SK-N-SH (cell line): ENCODE measurements at regions not wholly inside any gene's neighbourhood (a gene's known extent, or its start where the extent isn't known, plus 50 kb on each side); places are given as distances from the start of the nearest gene placed in this dataset.

Experiments
- CTCF ChIA-PET: fragments of 300-600, 350-600 bp; formaldehyde crosslinking; extraction: SDS; loops from one replicate; lab custom pipeline; 2021; lab: Yijun Ruan, JAX
- POLR2A ChIA-PET: fragments of 350-600 bp; sonication (Branson Sonifier 250); formaldehyde crosslinking; extraction: SDS; loops from one replicate; lab custom pipeline; 2020; ENCODE audit warnings: antibody characterized with exemption, inconsistent platforms; lab: Yijun Ruan, JAX
- DNase-seq: peaks from one replicate; pipeline ENCODE4 v3.0.0; 2012
- H2AFZ ChIP-seq: fragments of 200-600 bp; sonication (generic); 2 replicates; pipeline ENCODE4 v1.8.1; 2016; ENCODE audit warnings: antibody characterized with exemption, mild to moderate bottlenecking, low read depth
- H3F3A ChIP-seq: fragments of 200-600 bp; sonication (generic); replicated peaks from 2 replicates; pipeline ENCODE3; 2016; ENCODE audit warnings: antibody characterized with exemption, mild to moderate bottlenecking; ENCODE audit not compliant: insufficient read depth
- H3K27ac ChIP-seq, 2 experiments: fragments of 200-500 bp in 1 of 2; fragments of 200-600 bp in 1 of 2; sonication (Bioruptor generic) in 1 of 2; sonication (generic), shearing (Covaris generic) in 1 of 2; 2 replicates each; pipeline versions ENCODE4 v1.5.1 to v1.6.1; 2014 to 2016; ENCODE audit warnings: low read depth in 2 of 2, inconsistent platforms in 1 of 2, low read length in 1 of 2, mild to moderate bottlenecking in 1 of 2, mixed read lengths in 1 of 2
- H3K27me3 ChIP-seq: fragments of 200-600 bp; sonication (generic), shearing (Covaris generic); 2 replicates; pipeline ENCODE4 v1.6.1; 2016; ENCODE audit warnings: mixed run types; ENCODE audit not compliant: insufficient read depth
- H3K36me3 ChIP-seq, 2 experiments: fragments of 200-500 bp in 1 of 2; fragments of 200-600 bp in 1 of 2; sonication (Bioruptor generic) in 1 of 2; sonication (generic) in 1 of 2; replicated peaks in 1 of 2; 2 replicates each; pipeline versions ENCODE3 to v1.5.1; 2014 to 2016; ENCODE audit warnings: low read length in 1 of 2, mild to moderate bottlenecking in 1 of 2; ENCODE audit not compliant: insufficient read depth in 2 of 2, control insufficient read depth in 1 of 2
- H3K4me1 ChIP-seq, 2 experiments: fragments of 200-500 bp in 1 of 2; fragments of 200-600 bp in 1 of 2; sonication (Bioruptor generic) in 1 of 2; sonication (generic), shearing (Covaris generic) in 1 of 2; 2 replicates each; pipeline versions ENCODE4 v1.5.1 to v1.6.1; 2014 to 2016; ENCODE audit warnings: low read depth in 1 of 2, low read length in 1 of 2, mixed run types in 1 of 2; ENCODE audit not compliant: insufficient read depth in 2 of 2, control insufficient read depth in 1 of 2
- H3K4me2 ChIP-seq: fragments of 200-600 bp; sonication (generic), shearing (Covaris generic); 2 replicates; pipeline ENCODE4 v1.6.1; 2017; ENCODE audit warnings: mixed run types
- H3K4me3 ChIP-seq, 2 experiments: fragments of 200-500 bp in 1 of 2; fragments of 200-600 bp in 1 of 2; sonication (Bioruptor generic) in 1 of 2; sonication (generic), shearing (Covaris generic) in 1 of 2; 2 replicates each; pipeline versions ENCODE4 v1.5.1 to v1.8.1; 2014 to 2016; ENCODE audit warnings: low read depth in 2 of 2, inconsistent platforms in 1 of 2, low read length in 1 of 2, mild to moderate bottlenecking in 1 of 2, mixed read lengths in 1 of 2, moderate library complexity in 1 of 2
- H3K79me2 ChIP-seq: fragments of 200-600 bp; sonication (generic); 2 replicates; pipeline ENCODE4 v1.8.1; 2017; ENCODE audit warnings: mild to moderate bottlenecking; ENCODE audit not compliant: insufficient read depth
- H3K9ac ChIP-seq: fragments of 200-600 bp; sonication (generic); 2 replicates; pipeline ENCODE4 v1.6.1; 2017; ENCODE audit warnings: mixed run types
- H3K9me2 ChIP-seq: fragments of 200-600 bp; sonication (generic); 2 replicates; pipeline ENCODE4 v1.6.1; 2017; ENCODE audit warnings: mixed run types
- H3K9me3 ChIP-seq: fragments of 200-600 bp; sonication (generic); 2 replicates; pipeline ENCODE4 v1.6.1; 2017; ENCODE audit warnings: mixed run types, mild to moderate bottlenecking, moderate library complexity
- H4K20me1 ChIP-seq: fragments of 200-600 bp; sonication (generic); 2 replicates; pipeline ENCODE4 v1.6.1; 2017; ENCODE audit warnings: mild to moderate bottlenecking, mixed run types; ENCODE audit not compliant: insufficient read depth
- ELF1 ChIP-seq: IDR thresholded peaks from 2 replicates; pipeline ENCODE4 v1.4.0; 2012
- EZH2phosphoT487 ChIP-seq: fragments of 200-600 bp; sonication (generic); IDR thresholded peaks from 2 replicates; pipeline ENCODE4 v1.6.1; 2017; ENCODE audit warnings: low read depth, mixed run types, mild to moderate bottlenecking, antibody characterized with exemption, moderate library complexity, borderline replicate concordance
- FOSL2 ChIP-seq: IDR thresholded peaks from 2 replicates; pipeline ENCODE4 v1.4.0; 2012; ENCODE audit warnings: low read depth, mild to moderate bottlenecking, moderate library complexity, borderline replicate concordance
- FOXJ3 ChIP-seq: sonication (generic); formaldehyde crosslinking; IDR thresholded peaks from 2 replicates; pipeline ENCODE4 v1.5.1; 2020; ENCODE audit warnings: mild to moderate bottlenecking, missing genetic modification reagents
- FOXM1 ChIP-seq: IDR thresholded peaks from 2 replicates; pipeline ENCODE4 v1.4.0; 2012; ENCODE audit warnings: low read depth, mild to moderate bottlenecking
- GABPA ChIP-seq: IDR thresholded peaks from 2 replicates; pipeline ENCODE4 v1.4.0; 2012; ENCODE audit warnings: low read depth, mild to moderate bottlenecking
- MXI1 ChIP-seq: IDR thresholded peaks from 2 replicates; pipeline ENCODE4 v1.6.1; 2012; ENCODE audit warnings: mild to moderate bottlenecking, low read depth, low read length, improper control_type of control experiment
- NFIC ChIP-seq: IDR thresholded peaks from 2 replicates; pipeline ENCODE4 v1.4.0; 2012; ENCODE audit warnings: borderline replicate concordance
- NRF1 ChIP-seq: IDR thresholded peaks from 2 replicates; pipeline ENCODE4 v1.6.1; 2012; ENCODE audit warnings: low read depth, mild to moderate bottlenecking, low read length
- POLR2AphosphoS5 ChIP-seq: IDR thresholded peaks from 2 replicates; pipeline ENCODE4 v1.6.1; 2012; ENCODE audit warnings: low read depth, low read length
- RCOR1 ChIP-seq: fragments of 150-350 bp; IDR thresholded peaks from 2 replicates; pipeline ENCODE4 v1.6.1; 2017; ENCODE audit warnings: antibody characterized with exemption, low read length
- RFX5 ChIP-seq: IDR thresholded peaks from 2 replicates; pipeline ENCODE4 v1.6.1; 2012; ENCODE audit warnings: mild to moderate bottlenecking, improper control_type of control experiment, low read length
- SMC3 ChIP-seq: IDR thresholded peaks from 2 replicates; pipeline ENCODE4 v1.6.1; 2012; ENCODE audit warnings: low read depth, low read length, improper control_type of control experiment
- YY1 ChIP-seq: IDR thresholded peaks from 2 replicates; pipeline ENCODE4 v1.4.0; 2012; ENCODE audit warnings: low read depth, mild to moderate bottlenecking
- WGBS: methylation state at CpG from one replicate; pipeline ENCODE4 v1.1.6; 2017; ENCODE audit warnings: low lambda C conversion rate; 5-methylcytosine and 5-hydroxymethylcytosine counted together
- TF ChIP-seq, protein P1 (sequence below): IDR thresholded peaks from 2 replicates; pipeline ENCODE4 v1.6.1; 2012; ENCODE audit warnings: mild to moderate bottlenecking, low read depth, low read length, moderate library complexity
- TF ChIP-seq, protein P2 (sequence below): IDR thresholded peaks from 2 replicates; pipeline ENCODE4 v1.4.0; 2012; ENCODE audit warnings: low read depth

GRCh38 chr6:141541581-141542324, 591.0 kb upstream of the GJE1 start:
- no peak overlapping the region for H2AFZ ChIP-seq
- H3K36me3 ChIP-seq: peaks cover 0 to 3% of the 10 kb centered on the region in 2 experiments
- H3F3A ChIP-seq: peaks cover 5% of the 10 kb centered on the region
- H4K20me1 ChIP-seq: no peaks in the 10 kb centered on the region
- TF ChIP-seq POLR2AphosphoS5 (no peak), FOSL2 (no peak), ELF1 (no peak), RFX5 (no peak), EZH2phosphoT487 (no peak), FOXM1 (no peak), RCOR1 (no peak), NRF1 (no peak), YY1 (no peak), FOXJ3 (CRISPR knock-in tag) (no peak), GABPA (no peak), MXI1 (no peak), NFIC (no peak), SMC3 (no peak)
- TF ChIP-seq, protein P1, sequence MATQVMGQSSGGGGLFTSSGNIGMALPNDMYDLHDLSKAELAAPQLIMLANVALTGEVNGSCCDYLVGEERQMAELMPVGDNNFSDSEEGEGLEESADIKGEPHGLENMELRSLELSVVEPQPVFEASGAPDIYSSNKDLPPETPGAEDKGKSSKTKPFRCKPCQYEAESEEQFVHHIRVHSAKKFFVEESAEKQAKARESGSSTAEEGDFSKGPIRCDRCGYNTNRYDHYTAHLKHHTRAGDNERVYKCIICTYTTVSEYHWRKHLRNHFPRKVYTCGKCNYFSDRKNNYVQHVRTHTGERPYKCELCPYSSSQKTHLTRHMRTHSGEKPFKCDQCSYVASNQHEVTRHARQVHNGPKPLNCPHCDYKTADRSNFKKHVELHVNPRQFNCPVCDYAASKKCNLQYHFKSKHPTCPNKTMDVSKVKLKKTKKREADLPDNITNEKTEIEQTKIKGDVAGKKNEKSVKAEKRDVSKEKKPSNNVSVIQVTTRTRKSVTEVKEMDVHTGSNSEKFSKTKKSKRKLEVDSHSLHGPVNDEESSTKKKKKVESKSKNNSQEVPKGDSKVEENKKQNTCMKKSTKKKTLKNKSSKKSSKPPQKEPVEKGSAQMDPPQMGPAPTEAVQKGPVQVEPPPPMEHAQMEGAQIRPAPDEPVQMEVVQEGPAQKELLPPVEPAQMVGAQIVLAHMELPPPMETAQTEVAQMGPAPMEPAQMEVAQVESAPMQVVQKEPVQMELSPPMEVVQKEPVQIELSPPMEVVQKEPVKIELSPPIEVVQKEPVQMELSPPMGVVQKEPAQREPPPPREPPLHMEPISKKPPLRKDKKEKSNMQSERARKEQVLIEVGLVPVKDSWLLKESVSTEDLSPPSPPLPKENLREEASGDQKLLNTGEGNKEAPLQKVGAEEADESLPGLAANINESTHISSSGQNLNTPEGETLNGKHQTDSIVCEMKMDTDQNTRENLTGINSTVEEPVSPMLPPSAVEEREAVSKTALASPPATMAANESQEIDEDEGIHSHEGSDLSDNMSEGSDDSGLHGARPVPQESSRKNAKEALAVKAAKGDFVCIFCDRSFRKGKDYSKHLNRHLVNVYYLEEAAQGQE: no peak
- TF ChIP-seq, protein P2, sequence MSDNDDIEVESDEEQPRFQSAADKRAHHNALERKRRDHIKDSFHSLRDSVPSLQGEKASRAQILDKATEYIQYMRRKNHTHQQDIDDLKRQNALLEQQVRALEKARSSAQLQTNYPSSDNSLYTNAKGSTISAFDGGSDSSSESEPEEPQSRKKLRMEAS: no peak
- TF ChIP-seq, all 33 proteins: peak for 0
- Histone ChIP-seq H3K4me2 (no peak overlapping the region), H3K27ac (no peak overlapping the region), H3K4me1 (peaks cover 0 to 13% of the 10 kb centered on the region in 2 experiments; a peak in 1 of 4 replicates), H3K27me3 (no peaks in the 10 kb centered on the region), H3K4me3 (no peak overlapping the region), H3K79me2 (no peaks in the 10 kb centered on the region), H3K9ac (no peak overlapping the region), H3K9me3 (peaks cover under 1% of the 10 kb centered on the region; the same call in 1 of the 2 replicates), H3K9me2 (no peaks in the 10 kb centered on the region)
- ChIA-PET POLR2A (no interaction called here), CTCF (no interaction called here)
- 18% methylated on average over 1 of the region's 1 CpG for WGBS
- no peak for DNase-seq
